C4-2B (cell line): ENCODE measurements at regions not wholly inside any gene's neighbourhood (a gene's known extent, or its start where the extent isn't known, plus 50 kb on each side); places are given as distances from the start of the nearest gene placed in this dataset.

ENCODE experiments used
- CTCF ChIP-seq: fragments of 450-650 bp; conservative IDR thresholded peaks from 2 replicates; pipeline ENCODE4 v1.5.1; 2017; ENCODE audit warnings: mild to moderate bottlenecking
- ZFX ChIP-seq: fragments of 450-650 bp; IDR thresholded peaks from 2 replicates; pipeline ENCODE4 v1.6.1; 2017

- TF ChIP-seq CTCF (no peak), ZFX (no peak)
Measured at GRCh38 chr2:104077573-104077972, 776.3 kb upstream of the POU3F3 start.
